GM19463 (cell line): ENCODE measurements at regions not wholly inside any gene's neighbourhood (a gene's known extent, or its start where the extent isn't known, plus 50 kb on each side); places are given as distances from the start of the nearest gene placed in this dataset.
A peak's percentile ranks its signal among the peaks of the same experiment; 100 is the strongest.

Experiments
- ATAC-seq: cut with Tn5 transposase; IDR thresholded peaks from one replicate; pipeline ENCODE4 v1.9.1; 2021; ENCODE audit warnings: mild to moderate bottlenecking, moderate library complexity; ENCODE audit not compliant: unreplicated experiment

GRCh38 chr5:143567583-143568504, 164.4 kb upstream of the NR3C1 start:
- ATAC-seq: no peak

GRCh38 chr5:143566139-143566538, 162.7 kb upstream of the NR3C1 start:
- ATAC-seq: no peak

DNA sequence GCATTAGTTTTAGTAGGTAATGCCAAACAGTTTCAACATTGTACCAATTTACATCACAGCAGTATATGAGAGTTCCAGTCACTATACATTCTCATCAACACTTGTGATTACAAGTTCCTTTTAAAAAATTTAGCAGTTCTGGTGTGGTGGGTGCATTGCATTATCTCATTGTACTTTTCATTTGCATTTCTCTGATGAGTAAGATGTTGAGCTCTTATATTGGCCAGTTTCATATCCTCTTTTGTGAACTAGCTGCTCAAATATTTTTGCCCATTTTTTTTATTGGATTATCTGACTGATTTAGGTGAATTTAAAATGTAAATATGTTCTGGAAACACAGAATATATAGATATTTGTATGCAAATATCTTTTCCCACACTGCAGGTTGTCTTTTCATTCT, 160.9 kb upstream of the NR3C1 start:
- ATAC-seq: peak; percentile 99

- ATAC-seq: no peak
These were observed 159.4 kb upstream of the NR3C1 start for GRCh38 chr5:143562935-143563334.

GRCh38 chr5:143561219-143561618, 157.7 kb upstream of the NR3C1 start:
- no peak for ATAC-seq

- ATAC-seq: no peak
These were observed 156.9 kb upstream of the NR3C1 start for GRCh38 chr5:143560378-143560777.

GRCh38 chr5:143559586-143560109, 156.2 kb upstream of the NR3C1 start:
- no peak for ATAC-seq

- ATAC-seq: no peak
These were observed 154.6 kb upstream of the NR3C1 start for GRCh38 chr5:143558048-143558447.

DNA sequence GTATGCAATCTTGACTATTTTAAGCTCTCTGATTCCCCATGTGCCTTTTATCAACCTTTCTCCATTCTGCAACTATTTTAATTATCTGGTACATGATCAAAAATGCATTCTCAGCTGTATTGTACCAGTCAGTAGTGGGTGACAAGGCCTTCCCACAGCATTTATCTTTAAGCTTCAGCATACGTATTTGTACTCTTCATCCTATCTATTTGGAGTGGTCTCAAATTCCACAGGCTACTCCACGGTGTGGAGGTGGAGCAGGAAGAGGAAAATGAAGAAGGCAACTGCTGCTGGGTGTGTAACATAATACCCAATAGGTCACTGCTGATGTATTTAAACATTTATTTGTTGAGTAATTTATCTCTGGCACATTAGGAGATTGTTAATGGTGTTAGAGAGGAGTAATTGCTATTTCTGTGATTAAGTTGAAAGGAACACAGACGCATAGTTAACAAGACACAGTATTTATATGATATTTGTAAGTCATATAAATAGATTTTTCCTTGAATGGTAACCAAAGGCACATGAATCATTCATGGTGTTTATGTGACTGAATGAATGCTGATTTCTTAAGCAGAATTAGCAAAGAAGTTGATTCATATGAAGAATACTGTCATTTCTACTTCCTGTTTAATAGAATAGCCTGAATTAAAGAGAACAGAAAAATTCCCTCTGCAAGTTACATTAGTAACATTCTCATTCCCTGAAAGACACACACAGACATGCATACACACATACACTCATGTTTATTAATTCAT, 153.8 kb upstream of the NR3C1 start:
- ATAC-seq: peak; percentile 57

DNA sequence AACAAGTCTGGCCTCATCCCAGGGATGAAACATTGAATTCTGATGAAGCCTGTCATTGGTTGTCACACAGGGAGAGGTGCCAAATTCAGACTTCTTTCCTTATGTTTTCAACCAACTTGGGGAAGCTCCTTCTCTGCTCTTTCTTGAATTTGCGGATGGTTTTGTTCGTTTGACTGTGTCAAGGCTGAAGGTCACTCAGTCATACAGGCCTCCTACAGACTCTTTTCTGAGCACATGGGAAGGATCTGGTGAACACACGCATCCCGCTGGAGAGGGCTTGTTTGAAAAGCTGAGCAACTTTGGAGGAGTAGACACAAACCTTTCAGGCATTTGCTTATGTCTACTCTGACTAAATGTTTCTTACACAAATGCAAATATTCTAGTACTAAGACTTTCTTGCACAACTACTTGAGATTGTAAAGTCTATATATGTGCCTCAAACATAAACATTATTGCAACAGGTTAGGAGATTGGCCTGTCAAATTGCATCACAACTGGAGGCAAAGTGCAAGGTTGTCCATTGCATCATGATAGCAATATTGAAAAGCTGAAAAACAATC, 151.5 kb upstream of the NR3C1 start:
- no peak for ATAC-seq

GRCh38 chr5:143554187-143554717, 150.8 kb upstream of the NR3C1 start:
- ATAC-seq: no peak

DNA sequence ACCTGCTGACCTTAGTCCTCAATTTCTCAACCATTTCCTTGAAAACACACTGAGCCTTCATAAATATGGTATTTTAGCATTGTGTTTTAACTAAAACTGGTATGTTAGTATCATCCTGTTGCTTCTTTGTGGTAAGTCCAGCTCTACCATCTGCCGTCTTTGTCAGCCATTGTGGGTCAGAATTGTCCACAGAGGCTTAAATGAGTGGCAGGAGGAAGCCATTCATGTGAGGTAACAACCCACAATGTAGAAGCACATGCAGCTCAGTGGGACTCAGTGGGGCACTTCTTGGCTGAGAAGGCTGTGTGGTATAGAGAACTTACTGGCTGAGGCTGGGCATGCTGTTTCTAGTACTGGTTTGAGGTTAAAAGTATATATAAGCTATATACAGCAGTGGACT, 149.2 kb upstream of the NR3C1 start:
- ATAC-seq: no peak

DNA sequence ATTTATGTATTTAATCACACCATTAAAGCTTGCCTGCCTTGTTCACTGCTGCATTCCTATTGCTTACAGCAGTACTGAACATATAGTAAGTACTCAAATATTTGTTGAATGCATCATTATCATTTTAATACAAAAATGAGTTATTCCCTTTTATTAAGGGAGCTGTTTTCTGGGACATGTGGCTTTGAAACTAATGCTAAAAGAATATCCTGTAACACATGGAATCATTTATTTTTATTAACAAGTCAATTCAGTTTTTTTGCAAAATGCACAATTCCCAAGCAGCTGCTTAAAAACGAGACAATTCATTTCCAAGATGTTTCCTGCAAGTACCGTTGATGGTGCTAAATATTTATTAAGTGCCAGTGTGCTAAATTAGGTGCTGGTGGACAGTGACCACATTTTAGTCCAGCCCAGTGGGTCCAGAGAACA, 148.3 kb upstream of the NR3C1 start:
- no peak for ATAC-seq

- ATAC-seq: no peak
These were observed 147.6 kb upstream of the NR3C1 start for GRCh38 chr5:143550986-143551630.

DNA sequence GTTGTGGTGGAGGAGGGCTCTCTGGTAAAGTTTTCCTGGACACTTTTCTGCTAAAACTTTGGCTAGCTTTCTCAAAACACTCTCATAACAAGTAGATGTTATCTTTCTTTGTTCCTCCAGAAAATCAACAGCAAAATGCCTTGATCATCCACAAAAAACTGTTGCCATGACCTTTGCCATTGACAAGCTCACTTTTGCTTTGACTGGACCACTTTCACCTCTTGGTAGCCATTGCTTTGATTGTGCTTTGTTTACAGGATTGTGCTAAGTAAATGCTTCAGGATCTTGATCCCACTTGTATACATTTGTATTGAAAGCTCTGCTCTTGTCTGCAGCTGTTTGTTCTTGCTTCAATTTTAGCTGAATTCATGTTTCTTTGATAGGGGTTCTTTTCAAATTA, 143.9 kb upstream of the NR3C1 start:
- ATAC-seq: no peak

DNA sequence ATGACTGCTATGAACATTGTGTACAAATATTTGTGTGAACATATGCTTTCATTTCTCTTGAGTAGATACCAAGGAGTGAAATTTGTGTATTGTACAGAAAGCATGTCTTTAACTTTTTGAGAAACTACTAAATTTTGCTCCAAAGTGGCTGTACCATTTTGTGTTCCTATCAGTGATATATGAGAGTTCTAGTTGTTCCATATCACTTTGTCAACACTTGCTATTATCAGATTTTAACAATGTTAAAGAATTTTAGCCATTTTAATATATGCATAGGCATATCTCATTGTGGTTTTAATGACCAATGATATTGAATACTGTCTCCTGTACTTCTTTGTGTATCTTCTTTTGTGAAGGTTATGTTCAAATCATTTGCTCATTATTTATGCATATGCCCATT, 142.9 kb upstream of the NR3C1 start:
- ATAC-seq: no peak

DNA sequence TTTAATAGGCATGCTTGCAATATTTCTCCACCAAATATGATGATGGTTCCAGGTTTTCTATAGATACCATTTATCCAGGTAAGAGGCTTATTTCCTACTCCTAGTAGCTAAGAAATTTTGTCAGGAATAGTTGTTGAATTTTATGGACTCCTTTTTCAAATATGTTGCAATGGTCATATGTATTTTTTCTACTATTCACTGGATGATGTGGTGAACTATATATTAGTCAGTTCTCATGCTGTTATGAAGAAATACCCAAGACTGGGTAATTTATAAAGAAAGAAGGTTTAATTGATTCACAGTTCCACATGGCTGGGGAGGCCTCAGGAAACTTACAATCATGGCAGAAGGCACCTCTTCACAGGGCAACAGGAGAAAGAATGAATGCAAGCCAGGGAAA, 141.1 kb upstream of the NR3C1 start:
- no peak for ATAC-seq

- ATAC-seq: no peak
These were observed 140.1 kb upstream of the NR3C1 start for GRCh38 chr5:143543358-143544255.

GRCh38 chr5:143542798-143543144, 139.3 kb upstream of the NR3C1 start:
- ATAC-seq: no peak
